ENCODE measurements at regions not wholly inside any gene's neighbourhood (a gene's known extent, or its start where the extent isn't known, plus 50 kb on each side); places are given as distances from the start of the nearest gene placed in this dataset.

GRCh38 chr4:149247164-149247563 lies 568.5 kb downstream of the IQCM start:
- TF ChIP-seq OSR1 (CRISPR knock-in tag; IDR thresholded peaks at IDR 0.05), result no peak
- ATAC-seq, result no peak

DNA sequence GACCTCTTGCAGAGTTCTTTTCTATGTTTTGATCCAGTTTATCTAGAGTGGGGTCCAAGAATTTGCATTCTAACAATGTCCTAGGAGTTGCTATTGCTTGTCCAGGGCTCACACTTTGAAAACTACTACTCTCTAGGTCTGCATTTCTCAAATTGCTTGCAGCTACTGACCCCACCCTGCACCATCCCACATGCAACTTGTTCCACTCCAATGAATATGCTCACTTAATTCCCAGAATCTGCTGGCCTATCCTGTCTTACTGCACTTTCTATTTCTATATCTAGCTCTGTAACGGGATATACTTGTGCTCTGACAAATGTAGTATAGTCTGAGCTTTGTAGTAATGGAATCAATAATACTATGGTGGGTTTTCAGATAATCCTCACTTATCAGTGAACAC lies 570.3 kb downstream of the IQCM start:
- no peak for ATAC-seq
- TF ChIP-seq RARB (CRISPR knock-in tag; IDR thresholded peaks at IDR 0.05) (no peak), ZFP3 (CRISPR knock-in tag; IDR thresholded peaks at IDR 0.05) (no peak), ZC3H10 (CRISPR knock-in tag; IDR thresholded peaks at IDR 0.05) (no peak), CSDC2 (CRISPR knock-in tag; IDR thresholded peaks at IDR 0.05) (no peak), ARNTL (CRISPR knock-in tag; IDR thresholded peaks at IDR 0.05; ENCODE audit: borderline replicate concordance, low read depth) (no peak), BACH2 (CRISPR knock-in tag; IDR thresholded peaks at IDR 0.05; ENCODE audit: borderline replicate concordance) (no peak), TCF4 (CRISPR knock-in tag; IDR thresholded peaks at IDR 0.05; ENCODE audit: borderline replicate concordance) (no peak), PPARA (CRISPR knock-in tag; IDR thresholded peaks at IDR 0.05; ENCODE audit: borderline replicate concordance) (no peak), SNAI2 (CRISPR knock-in tag; IDR thresholded peaks at IDR 0.05) (no peak), TSHZ2 (CRISPR knock-in tag; IDR thresholded peaks at IDR 0.05) (no peak), PATZ1 (CRISPR knock-in tag; IDR thresholded peaks at IDR 0.05; ENCODE audit: borderline replicate concordance) (no peak), CSRNP3 (CRISPR knock-in tag; IDR thresholded peaks at IDR 0.05) (no peak)

DNA sequence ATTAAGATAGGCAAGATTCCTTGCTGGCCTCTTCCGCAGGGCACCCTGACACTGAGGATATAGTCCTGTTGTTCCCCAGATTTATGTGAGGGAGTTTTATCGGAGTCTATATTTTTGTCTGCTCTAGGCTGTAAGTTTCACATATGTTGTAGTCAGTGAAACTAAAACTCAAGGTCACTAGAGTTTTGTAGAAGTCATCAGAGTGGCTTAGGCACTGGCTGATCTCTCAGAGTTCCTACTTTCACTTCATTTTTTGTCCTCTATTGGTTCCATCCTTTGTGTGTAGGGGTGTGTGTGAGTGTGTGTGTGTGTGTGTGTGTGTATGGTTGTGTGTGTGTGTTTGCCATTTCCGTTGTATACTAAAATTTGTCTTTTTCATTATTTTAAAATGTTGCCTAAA lies 577.5 kb downstream of the IQCM start:
- TF ChIP-seq CSRNP3 (CRISPR knock-in tag; IDR thresholded peaks at IDR 0.05), result no peak
- TF ChIP-seq ZNF8 (CRISPR knock-in tag; IDR thresholded peaks at IDR 0.05), result no peak
- TF ChIP-seq ZFP30 (CRISPR knock-in tag; IDR thresholded peaks at IDR 0.05), result no peak
- TF ChIP-seq ESRRG (CRISPR knock-in tag; IDR thresholded peaks at IDR 0.05), result no peak
- no peak for TF ChIP-seq ZNF70 (CRISPR knock-in tag; IDR thresholded peaks at IDR 0.05)
- no peak for TF ChIP-seq ZNF565 (CRISPR knock-in tag; conservative IDR thresholded peaks at IDR 0.05; ENCODE audit: low read depth)
- no peak for TF ChIP-seq PATZ1 (CRISPR knock-in tag; IDR thresholded peaks at IDR 0.05; ENCODE audit: borderline replicate concordance)
- TF ChIP-seq CREB5 (CRISPR knock-in tag; IDR thresholded peaks at IDR 0.05; ENCODE audit: low read depth), result no peak
- TF ChIP-seq OSR1 (CRISPR knock-in tag; IDR thresholded peaks at IDR 0.05), result no peak
- no peak for TF ChIP-seq RARB (CRISPR knock-in tag; IDR thresholded peaks at IDR 0.05)
- TF ChIP-seq CSDC2 (CRISPR knock-in tag; IDR thresholded peaks at IDR 0.05), result no peak
- no peak for TF ChIP-seq SNAI2 (CRISPR knock-in tag; IDR thresholded peaks at IDR 0.05)
- no peak for TF ChIP-seq TSHZ2 (CRISPR knock-in tag; IDR thresholded peaks at IDR 0.05)
- no peak for TF ChIP-seq GLIS3 (CRISPR knock-in tag; IDR thresholded peaks at IDR 0.05)
- TF ChIP-seq BACH2 (CRISPR knock-in tag; IDR thresholded peaks at IDR 0.05; ENCODE audit: borderline replicate concordance), result no peak
- TF ChIP-seq ZC3H10 (CRISPR knock-in tag; IDR thresholded peaks at IDR 0.05), result no peak
- TF ChIP-seq POU6F1 (CRISPR knock-in tag; IDR thresholded peaks at IDR 0.05; ENCODE audit: borderline replicate concordance, low read depth), result no peak
- no peak for TF ChIP-seq TOX (CRISPR knock-in tag; IDR thresholded peaks at IDR 0.05; ENCODE audit: borderline replicate concordance)
- no peak for TF ChIP-seq ZFP3 (CRISPR knock-in tag; IDR thresholded peaks at IDR 0.05)
- no peak for ATAC-seq
